H1 (cell line): ENCODE measurements at regions not wholly inside any gene's neighbourhood (a gene's known extent, or its start where the extent isn't known, plus 50 kb on each side); places are given as distances from the start of the nearest gene placed in this dataset.

ENCODE experiments used
- CTCF ChIA-PET: fragments of 300-600 bp; sonication (Branson Sonifier 250); formaldehyde crosslinking; loops from one replicate; lab custom pipeline; 2021; ENCODE audit not compliant: partially characterized antibody; lab: Charles Lee
- POLR2A ChIA-PET: fragments of 300-600 bp; sonication (Branson Sonifier 250); formaldehyde crosslinking; loops from one replicate; lab custom pipeline; 2021; ENCODE audit warnings: inconsistent platforms; ENCODE audit not compliant: partially characterized antibody; lab: Charles Lee
- DNase-seq, 2 experiments: peaks; one replicate each; pipeline versions ENCODE4 v3.0.0 to v3.0.0-alpha.2; 2010 to 2022; ENCODE audit warnings: low spot score in 2 of 2, low read depth in 1 of 2, mixed read lengths in 1 of 2
- FAIRE-seq: peaks from 2 replicates; lab custom pipeline; 2011; peaks lifted over from hg19 to GRCh38; lab: Jason Lieb, UNC
- H2AFZ ChIP-seq: 2 replicates; pipeline ENCODE4 v1.8.1; 2012; ENCODE audit warnings: low read length, inconsistent platforms
- H2AK5ac ChIP-seq: 2 replicates; pipeline ENCODE4 v1.6.1; 2013; ENCODE audit warnings: low read depth, low read length
- H2BK120ac ChIP-seq: replicated peaks from 2 replicates; pipeline ENCODE3; 2013; ENCODE audit warnings: low read depth, low read length, inconsistent platforms
- H2BK12ac ChIP-seq: 2 replicates; pipeline ENCODE4 v1.6.1; 2013; ENCODE audit warnings: low read depth, low read length
- H2BK15ac ChIP-seq: 2 replicates; pipeline ENCODE4 v1.6.1; 2013; ENCODE audit warnings: low read length
- H2BK20ac ChIP-seq: 2 replicates; pipeline ENCODE4 v1.6.1; 2013; ENCODE audit warnings: low read length
- H2BK5ac ChIP-seq: 2 replicates; pipeline ENCODE4 v1.6.1; 2013; ENCODE audit warnings: low read depth, low read length
- H3K14ac ChIP-seq: 2 replicates; pipeline ENCODE4 v1.6.1; 2013; ENCODE audit warnings: inconsistent platforms; ENCODE audit not compliant: insufficient read length
- H3K18ac ChIP-seq: 2 replicates; pipeline ENCODE4 v1.6.1; 2013; ENCODE audit warnings: low read length; ENCODE audit errors: extremely low read depth
- H3K23ac ChIP-seq: 2 replicates; pipeline ENCODE4 v1.6.1; 2013; ENCODE audit warnings: inconsistent platforms; ENCODE audit not compliant: insufficient read length
- H3K23me2 ChIP-seq: 2 replicates; pipeline ENCODE4 v1.6.1; 2013; ENCODE audit warnings: low read depth, low read length
- H3K27ac ChIP-seq: 2 replicates; pipeline ENCODE4 v1.6.1; 2011; ENCODE audit warnings: low read depth, low read length, inconsistent platforms
- H3K27me3 ChIP-seq, 4 experiments: replicated peaks in 1 of 4; 1 replicate in 1 of 4; 2 replicates in 3 of 4; pipeline versions ENCODE4 v1.6.1 to v1.8.1; 2011 to 2013; ENCODE audit warnings: low read length in 3 of 4, mild to moderate bottlenecking in 3 of 4, inconsistent platforms in 2 of 4, mixed read lengths in 2 of 4, moderate library complexity in 1 of 4; ENCODE audit not compliant: control insufficient read depth in 3 of 4, insufficient read depth in 3 of 4; ENCODE audit errors: extremely low read depth in 1 of 4
- H3K36me3 ChIP-seq, 4 experiments: 2 replicates each; pipeline versions ENCODE4 v1.6.1 to v1.8.1; 2011 to 2013; ENCODE audit warnings: mild to moderate bottlenecking in 4 of 4, low read length in 3 of 4, moderate library complexity in 2 of 4, control low read depth in 1 of 4, inconsistent platforms in 1 of 4; ENCODE audit not compliant: insufficient read depth in 4 of 4, control insufficient read depth in 2 of 4
- H3K4ac ChIP-seq: replicated peaks from 2 replicates; pipeline ENCODE3; 2013; ENCODE audit warnings: low read length, low read depth, mixed read lengths, inconsistent platforms; ENCODE audit not compliant: insufficient read length
- H3K4me1 ChIP-seq, 4 experiments: replicated peaks in 1 of 4; 1 replicate in 1 of 4; 2 replicates in 3 of 4; pipeline versions ENCODE4 v1.6.1 to v1.8.1; 2011 to 2013; ENCODE audit warnings: low read length in 3 of 4, inconsistent platforms in 2 of 4, mixed read lengths in 1 of 4; ENCODE audit not compliant: insufficient read depth in 4 of 4, control insufficient read depth in 3 of 4
- H3K4me2 ChIP-seq, 2 experiments: 2 replicates each; pipeline versions ENCODE4 v1.6.1 to v1.8.1; 2011 to 2013; ENCODE audit warnings: low read depth in 2 of 2, low read length in 2 of 2, control low read depth in 1 of 2, inconsistent platforms in 1 of 2, mild to moderate bottlenecking in 1 of 2; ENCODE audit not compliant: insufficient read depth in 1 of 2
- H3K4me3 ChIP-seq, 4 experiments: fragments of 200-600, 300-600 bp in 1 of 4; sonication (generic), shearing (Covaris generic), sonication (Bioruptor Twin) in 1 of 4; 2 replicates each; pipeline versions ENCODE4 v1.5.1 to v1.8.1; 2011 to 2016; ENCODE audit warnings: low read length in 4 of 4, low read depth in 3 of 4, control low read depth in 2 of 4, inconsistent platforms in 2 of 4, mild to moderate bottlenecking in 2 of 4, mixed read lengths in 1 of 4, moderate library complexity in 1 of 4; ENCODE audit not compliant: insufficient read depth in 2 of 4; ENCODE audit errors: extremely low read depth in 1 of 4
- H3K56ac ChIP-seq: replicated peaks from 2 replicates; pipeline ENCODE3; 2013; ENCODE audit warnings: low read depth, mild to moderate bottlenecking, mixed read lengths, low read length, inconsistent platforms; ENCODE audit not compliant: insufficient read length
- H3K79me1 ChIP-seq: 2 replicates; pipeline ENCODE4 v1.6.1; 2013; ENCODE audit warnings: low read depth, low read length, control low read depth
- H3K79me2 ChIP-seq, 2 experiments: 2 replicates each; pipeline versions ENCODE4 v1.6.1 to v1.8.1; 2012 to 2013; ENCODE audit warnings: low read length in 2 of 2, mild to moderate bottlenecking in 2 of 2, inconsistent platforms in 1 of 2; ENCODE audit not compliant: insufficient read depth in 2 of 2, control insufficient read depth in 1 of 2
- H3K9ac ChIP-seq, 4 experiments: replicated peaks in 1 of 4; 1 replicate in 1 of 4; 2 replicates in 3 of 4; pipeline versions ENCODE4 v1.6.1 to v1.8.1; 2011 to 2013; ENCODE audit warnings: low read depth in 3 of 4, low read length in 3 of 4, control low read depth in 2 of 4, mild to moderate bottlenecking in 2 of 4, moderate library complexity in 2 of 4, inconsistent platforms in 1 of 4; ENCODE audit errors: extremely low read depth in 1 of 4
- H3K9me3 ChIP-seq, 2 experiments: 2 replicates each; pipeline versions ENCODE4 v1.6.1 to v1.8.1; 2012 to 2013; ENCODE audit warnings: mild to moderate bottlenecking in 2 of 2, moderate library complexity in 2 of 2, control low read depth in 1 of 2, inconsistent platforms in 1 of 2, low read depth in 1 of 2, low read length in 1 of 2, mixed read lengths in 1 of 2; ENCODE audit not compliant: insufficient read depth in 2 of 2
- H4K20me1 ChIP-seq, 2 experiments: replicated peaks in 1 of 2; 2 replicates each; pipeline versions ENCODE3 to v1.8.1; 2011 to 2013; ENCODE audit warnings: inconsistent platforms in 2 of 2, low read length in 2 of 2, mild to moderate bottlenecking in 1 of 2; ENCODE audit not compliant: insufficient read depth in 2 of 2, control insufficient read depth in 1 of 2
- H4K5ac ChIP-seq: 2 replicates; pipeline ENCODE4 v1.6.1; 2013; ENCODE audit warnings: low read length, low read depth, mixed read lengths, inconsistent platforms; ENCODE audit not compliant: insufficient read length
- H4K8ac ChIP-seq: 2 replicates; pipeline ENCODE4 v1.8.0; 2013; ENCODE audit warnings: mild to moderate bottlenecking, moderate library complexity, low read length, inconsistent platforms; ENCODE audit not compliant: insufficient read depth; ENCODE audit errors: extremely low read depth
- H4K91ac ChIP-seq: replicated peaks from 2 replicates; pipeline ENCODE3; 2013; ENCODE audit warnings: low read length, mixed read lengths, inconsistent platforms; ENCODE audit not compliant: insufficient read length
- KDM5A ChIP-seq: fragments of 200-600 bp; IDR thresholded peaks from 2 replicates; pipeline ENCODE4 v1.7.1; 2012; ENCODE audit warnings: mild to moderate bottlenecking, low read length, inconsistent platforms, mixed read lengths
- TEAD4 ChIP-seq: IDR thresholded peaks from 2 replicates; pipeline ENCODE4 v1.6.1; 2012; ENCODE audit warnings: low read depth, low read length, inconsistent platforms, mixed read lengths
- WGBS, 2 experiments: shearing (Covaris generic) in 1 of 2; methylation state at CpG; one replicate each; pipeline versions ENCODE4 v1.1.6 to v1.1.7; 2013 to 2015; ENCODE audit warnings: low lambda C conversion rate in 2 of 2, mixed read lengths in 2 of 2, inconsistent platforms in 1 of 2, low coverage in 1 of 2, missing lambda C conversion rate in 1 of 2; ENCODE audit not compliant: insufficient replicate concordance in 2 of 2, insufficient coverage in 1 of 2, insufficient read length in 1 of 2; ENCODE audit errors: extremely low coverage in 1 of 2, missing lambda C conversion rate in 1 of 2; 5-methylcytosine and 5-hydroxymethylcytosine counted together

GRCh38 chr14:71686677-71687076 lies 245.6 kb upstream of the RGS6 start:
- DNase-seq (no peak), FAIRE-seq (no peak)
- ChIA-PET POLR2A (no interaction called here), CTCF (no interaction called here)
- H2BK5ac ChIP-seq: no peak overlapping the region
- H3K18ac ChIP-seq: no peak overlapping the region
- H3K23ac ChIP-seq: no peak overlapping the region
- H2BK20ac ChIP-seq: no peak overlapping the region
- TF ChIP-seq KDM5A (no peak), TEAD4 (no peak)
- no peak overlapping the region for H3K56ac ChIP-seq
- no peak overlapping the region for H4K5ac ChIP-seq
- H4K91ac ChIP-seq: no peak overlapping the region
- no peak overlapping the region for H2BK120ac ChIP-seq
- H2AFZ ChIP-seq: no peak overlapping the region
- no peaks in the 10 kb centered on the region for H3K9me3 ChIP-seq
- H2AK5ac ChIP-seq: no peak overlapping the region
- no peak overlapping the region for H2BK12ac ChIP-seq
- no peak overlapping the region for H3K4me2 ChIP-seq
- no peak overlapping the region for H3K4ac ChIP-seq
- H3K79me1 ChIP-seq: no peaks in the 10 kb centered on the region
- no peak overlapping the region for H3K14ac ChIP-seq
- peaks cover 0 to 7% (median 2%) of the 10 kb centered on the region in 4 experiments; a peak in 5 of 8 replicates for H3K36me3 ChIP-seq
- 92% methylated on average over 5 of the region's 5 CpGs; no CpG with 5 or more reads in 1 of the 2 experiments for WGBS, 2 experiments
- H3K9ac ChIP-seq: no peak overlapping the region
- H3K23me2 ChIP-seq: no peaks in the 10 kb centered on the region
- H4K20me1 ChIP-seq: peaks cover 0 to 2% of the 10 kb centered on the region in 2 experiments
- no peak overlapping the region for H3K27ac ChIP-seq
- no peak overlapping the region for H3K4me3 ChIP-seq
- no peaks in the 10 kb centered on the region for H3K27me3 ChIP-seq
- no peaks in the 10 kb centered on the region; a peak in 1 of 7 replicates for H3K4me1 ChIP-seq
- H3K79me2 ChIP-seq: no peaks in the 10 kb centered on the region
- no peak overlapping the region for H4K8ac ChIP-seq
- no peak overlapping the region for H2BK15ac ChIP-seq
